ENCODE measurements at regions not wholly inside any gene's neighbourhood (a gene's known extent, or its start where the extent isn't known, plus 50 kb on each side); places are given as distances from the start of the nearest gene placed in this dataset.
"Not testable (repeated sequence)": the region's sequence is repeated elsewhere in the genome, so short reads cannot be mapped to it uniquely, and the experiment has no call there.

DNA sequence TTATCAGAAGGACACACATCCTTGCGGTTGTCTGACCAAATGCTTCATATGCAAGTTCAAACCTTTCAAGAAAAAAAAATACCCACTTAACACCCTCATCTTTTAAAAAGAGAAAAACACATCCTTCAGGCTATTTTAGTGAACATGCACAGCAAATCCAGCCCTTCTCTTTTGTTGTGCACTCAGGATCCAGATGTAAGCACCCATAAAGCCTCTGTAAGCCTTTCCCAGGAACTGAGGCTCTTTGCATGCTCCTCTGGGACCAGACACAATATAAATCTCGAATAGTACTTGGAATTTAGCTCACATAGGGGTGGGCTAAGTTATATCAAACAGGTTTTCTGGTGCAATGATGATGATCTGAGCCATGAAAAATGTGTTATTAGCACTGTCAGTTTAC, 308.8 kb upstream of the FAM98A start:
- intact Hi-C loops (cut with DNase I, micrococcal nuclease), result no loop called here
- Histone ChIP-seq H3K4me1 (ENCODE audit: insufficient read depth, low read length) (no peaks in the 10 kb centered on the region), H3K27me3 (ENCODE audit: control insufficient read depth in 1 of 2, insufficient read depth in 2 of 2, low read length in 2 of 2) (no peaks in the 10 kb centered on the region), H3K4me3 (ENCODE audit: low read length) (no peak overlapping the region), H3K27ac (ENCODE audit: low read depth in 1 of 2, low read length in 2 of 2) (no peak overlapping the region), H3K36me3 (ENCODE audit: insufficient read depth, low read length) (no peaks in the 10 kb centered on the region), H3K9me3 (ENCODE audit: control insufficient read depth in 1 of 2, insufficient read depth in 1 of 2, low read length in 2 of 2) (peaks cover 0 to 7% of the 10 kb centered on the region in 2 experiments)
- Mint-ChIP-seq H3K27me3 (no peaks in the 10 kb centered on the region), H3K9me3 (peaks cover 9% of the 10 kb centered on the region), H3K4me3 (no peak overlapping the region), H3K36me3 (ENCODE audit: low read depth) (no peaks in the 10 kb centered on the region), H3K4me1 (ENCODE audit: low read depth) (no peaks in the 10 kb centered on the region), H3K27ac (no peak overlapping the region)
- ChIA-PET POLR2A (no interaction called here), CTCF (no interaction called here)
- no peak for DNase-seq
- TF ChIP-seq, protein P1, sequence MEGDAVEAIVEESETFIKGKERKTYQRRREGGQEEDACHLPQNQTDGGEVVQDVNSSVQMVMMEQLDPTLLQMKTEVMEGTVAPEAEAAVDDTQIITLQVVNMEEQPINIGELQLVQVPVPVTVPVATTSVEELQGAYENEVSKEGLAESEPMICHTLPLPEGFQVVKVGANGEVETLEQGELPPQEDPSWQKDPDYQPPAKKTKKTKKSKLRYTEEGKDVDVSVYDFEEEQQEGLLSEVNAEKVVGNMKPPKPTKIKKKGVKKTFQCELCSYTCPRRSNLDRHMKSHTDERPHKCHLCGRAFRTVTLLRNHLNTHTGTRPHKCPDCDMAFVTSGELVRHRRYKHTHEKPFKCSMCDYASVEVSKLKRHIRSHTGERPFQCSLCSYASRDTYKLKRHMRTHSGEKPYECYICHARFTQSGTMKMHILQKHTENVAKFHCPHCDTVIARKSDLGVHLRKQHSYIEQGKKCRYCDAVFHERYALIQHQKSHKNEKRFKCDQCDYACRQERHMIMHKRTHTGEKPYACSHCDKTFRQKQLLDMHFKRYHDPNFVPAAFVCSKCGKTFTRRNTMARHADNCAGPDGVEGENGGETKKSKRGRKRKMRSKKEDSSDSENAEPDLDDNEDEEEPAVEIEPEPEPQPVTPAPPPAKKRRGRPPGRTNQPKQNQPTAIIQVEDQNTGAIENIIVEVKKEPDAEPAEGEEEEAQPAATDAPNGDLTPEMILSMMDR (IDR thresholded peaks at IDR 0.05), result no peak
- no peak for ATAC-seq (ENCODE audit: poor library complexity)

DNA sequence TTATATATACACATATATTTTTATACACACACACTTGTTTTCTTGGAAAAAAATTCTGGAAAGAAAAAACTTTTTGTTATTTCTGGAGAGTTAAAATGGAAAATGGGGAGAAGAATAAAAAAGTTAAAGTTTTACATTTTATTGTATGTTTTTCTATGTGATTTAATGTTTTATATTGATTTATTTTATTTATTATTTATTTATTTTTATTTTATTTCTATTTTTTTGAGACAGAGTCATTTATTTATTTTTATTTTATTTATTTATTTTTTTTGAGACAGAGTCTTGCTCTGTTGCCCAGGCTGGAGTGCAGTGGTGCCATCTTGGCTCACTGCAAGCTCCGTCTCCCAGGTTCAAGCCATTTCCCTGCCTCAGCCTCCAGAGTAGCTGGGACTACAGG, 307.0 kb upstream of the FAM98A start:
- DNase-seq; H3K36me3 ChIP-seq (ENCODE audit: insufficient read depth, low read length); POLR2A ChIA-PET; H3K9me3 ChIP-seq (ENCODE audit: control insufficient read depth in 1 of 2, insufficient read depth in 1 of 2, low read length in 2 of 2); H3K4me1 Mint-ChIP-seq (ENCODE audit: low read depth); H3K27me3 ChIP-seq (ENCODE audit: control insufficient read depth in 1 of 2, insufficient read depth in 2 of 2, low read length in 2 of 2); H3K27me3 Mint-ChIP-seq; ATAC-seq (ENCODE audit: poor library complexity); intact Hi-C loops (cut with DNase I, micrococcal nuclease); H3K27ac Mint-ChIP-seq; CTCF ChIA-PET; H3K4me1 ChIP-seq (ENCODE audit: insufficient read depth, low read length); H3K36me3 Mint-ChIP-seq (ENCODE audit: low read depth); H3K9me3 Mint-ChIP-seq; H3K27ac ChIP-seq (ENCODE audit: low read depth in 1 of 2, low read length in 2 of 2); H3K4me3 Mint-ChIP-seq; H3K4me3 ChIP-seq (ENCODE audit: low read length): not testable (repeated sequence)

DNA sequence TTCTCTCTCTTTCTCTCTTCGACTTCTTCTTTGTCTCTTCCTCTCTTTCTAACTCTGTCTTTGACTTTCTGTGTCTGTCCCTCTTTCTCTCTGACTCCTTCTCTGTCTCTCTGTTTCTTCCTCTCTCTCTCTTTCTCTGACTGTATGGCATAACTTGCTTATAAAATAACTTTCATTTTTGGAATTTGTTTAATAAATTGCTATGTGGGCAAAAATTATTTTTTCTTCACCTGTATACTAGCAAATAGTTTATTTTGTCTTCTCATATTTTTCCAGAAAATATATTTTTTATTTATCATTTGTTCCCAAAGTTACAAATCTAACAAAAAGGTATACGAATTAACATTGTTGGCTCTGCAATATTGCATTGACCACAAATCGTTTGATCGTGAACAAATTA, 305.7 kb upstream of the FAM98A start:
- CTCF ChIA-PET, result no interaction called here
- no peak overlapping the region for H3K4me3 ChIP-seq (ENCODE audit: low read length)
- ATAC-seq (ENCODE audit: poor library complexity), result no peak
- Mint-ChIP-seq H3K27ac (no peak overlapping the region), H3K9me3 (peaks cover 8% of the 10 kb centered on the region), H3K4me3 (no peak overlapping the region), H3K36me3 (ENCODE audit: low read depth) (no peaks in the 10 kb centered on the region), H3K4me1 (ENCODE audit: low read depth) (no peaks in the 10 kb centered on the region), H3K27me3 (no peaks in the 10 kb centered on the region)
- H3K9me3 ChIP-seq (ENCODE audit: control insufficient read depth in 1 of 2, insufficient read depth in 1 of 2, low read length in 2 of 2), result peaks cover 0 to 7% of the 10 kb centered on the region in 2 experiments
- intact Hi-C loops (cut with DNase I, micrococcal nuclease), result no loop called here
- POLR2A ChIA-PET, result no interaction called here
- no peaks in the 10 kb centered on the region for H3K27me3 ChIP-seq (ENCODE audit: control insufficient read depth in 1 of 2, insufficient read depth in 2 of 2, low read length in 2 of 2)
- no peaks in the 10 kb centered on the region for H3K36me3 ChIP-seq (ENCODE audit: insufficient read depth, low read length)
- no peak for DNase-seq
- H3K27ac ChIP-seq (ENCODE audit: low read depth in 1 of 2, low read length in 2 of 2), result no peak overlapping the region
- no peaks in the 10 kb centered on the region for H3K4me1 ChIP-seq (ENCODE audit: insufficient read depth, low read length)
- TF ChIP-seq, protein P1 (IDR thresholded peaks at IDR 0.05), result no peak

DNA sequence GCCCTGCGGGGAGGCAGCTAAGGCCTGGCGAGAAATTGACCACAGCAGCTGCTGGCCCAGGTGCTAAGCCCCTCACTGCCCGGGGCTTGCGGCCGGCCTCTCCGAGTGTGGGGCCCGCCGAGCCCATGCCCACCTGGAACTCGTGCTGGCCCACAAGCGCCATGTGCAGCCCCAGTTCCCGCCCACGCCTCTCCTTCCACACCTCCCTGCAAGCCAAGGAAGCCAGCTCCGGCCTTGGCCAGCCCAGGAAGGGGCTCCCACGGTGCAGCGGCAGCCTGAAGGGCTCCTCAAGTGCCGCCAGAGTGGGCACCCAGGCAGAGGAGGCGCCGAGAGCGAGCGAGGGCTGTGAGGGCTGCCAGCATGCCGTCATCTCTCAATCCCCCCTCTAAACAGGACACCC, 304.6 kb upstream of the FAM98A start:
- H3K27ac Mint-ChIP-seq, result no peak overlapping the region
- TF ChIP-seq, protein P1 (IDR thresholded peaks at IDR 0.05), result no peak
- ATAC-seq (ENCODE audit: poor library complexity) (no peak), DNase-seq (no peak)
- Histone ChIP-seq H3K27me3 (ENCODE audit: control insufficient read depth in 1 of 2, insufficient read depth in 2 of 2, low read length in 2 of 2) (no peaks in the 10 kb centered on the region), H3K9me3 (ENCODE audit: control insufficient read depth in 1 of 2, insufficient read depth in 1 of 2, low read length in 2 of 2) (peaks cover 0 to 7% of the 10 kb centered on the region in 2 experiments), H3K36me3 (ENCODE audit: insufficient read depth, low read length) (no peaks in the 10 kb centered on the region), H3K4me1 (ENCODE audit: insufficient read depth, low read length) (no peaks in the 10 kb centered on the region), H3K27ac (ENCODE audit: low read depth in 1 of 2, low read length in 2 of 2) (no peak overlapping the region), H3K4me3 (ENCODE audit: low read length) (no peak overlapping the region)
- H3K36me3 Mint-ChIP-seq (ENCODE audit: low read depth), result no peaks in the 10 kb centered on the region
- H3K4me1 Mint-ChIP-seq (ENCODE audit: low read depth), result no peaks in the 10 kb centered on the region
- peaks cover 4% of the 10 kb centered on the region for H3K9me3 Mint-ChIP-seq
- intact Hi-C loops (cut with DNase I, micrococcal nuclease), result no loop called here
- CTCF ChIA-PET, result no interaction called here
- POLR2A ChIA-PET, result no interaction called here
- no peak overlapping the region for H3K4me3 Mint-ChIP-seq
- H3K27me3 Mint-ChIP-seq, result no peaks in the 10 kb centered on the region

Data from CD4-positive, alpha-beta T cell (primary cell).